IMR-90 (cell line): ENCODE measurements at regions not wholly inside any gene's neighbourhood (a gene's known extent, or its start where the extent isn't known, plus 50 kb on each side); places are given as distances from the start of the nearest gene placed in this dataset.

Experiments
- ATAC-seq: fragments of 200-7000 bp; cut with Tn5 transposase; 2 replicates; pipeline ENCODE4 v1.9.1; 2020; ENCODE audit warnings: low read depth, mild to moderate bottlenecking, moderate library complexity
- BruUV-seq: library from RNA; stranded (reverse); fragments of 400-500 nt; replicated peaks from 2 replicates; lab custom pipeline; 2021; lab: Mats Ljungman, UMichigan
- CTCF ChIA-PET: fragments of 300-600 bp; formaldehyde crosslinking; extraction: SDS; loops from one replicate; lab custom pipeline; 2021; ENCODE audit warnings: antibody characterized with exemption; lab: Yijun Ruan, JAX
- POLR2A ChIA-PET: fragments of 300-600 bp; sonication (Branson Sonifier 250); formaldehyde crosslinking; loops from one replicate; lab custom pipeline; 2022; ENCODE audit warnings: antibody characterized with exemption; ENCODE audit not compliant: unreplicated experiment; lab: Charles Lee
- DNase-seq: peaks from one replicate; pipeline ENCODE4 v3.0.0; 2013
- H2AFZ ChIP-seq: replicated peaks from 2 replicates; pipeline ENCODE3; 2013; ENCODE audit warnings: low read length, mild to moderate bottlenecking; ENCODE audit not compliant: poor library complexity
- H2AK5ac ChIP-seq: 2 replicates; pipeline ENCODE4 v1.6.1; 2013; ENCODE audit warnings: low read depth, low read length, inconsistent platforms
- H2AK9ac ChIP-seq: replicated peaks from 2 replicates; pipeline ENCODE3; 2013; ENCODE audit warnings: mild to moderate bottlenecking, low read depth, low read length, moderate library complexity; ENCODE audit not compliant: poor library complexity
- H2BK120ac ChIP-seq: 2 replicates; pipeline ENCODE4 v1.6.1; 2013; ENCODE audit warnings: low read depth, low read length, inconsistent platforms
- H2BK15ac ChIP-seq: 3 replicates; pipeline ENCODE4 v1.6.1; 2013; ENCODE audit warnings: low read depth, low read length, inconsistent platforms
- H2BK20ac ChIP-seq: 2 replicates; pipeline ENCODE4 v1.6.1; 2013; ENCODE audit warnings: low read depth, mild to moderate bottlenecking, inconsistent platforms, low read length, moderate library complexity
- H2BK5ac ChIP-seq: 2 replicates; pipeline ENCODE4 v1.6.1; 2013; ENCODE audit warnings: mild to moderate bottlenecking, low read depth, low read length, inconsistent platforms; ENCODE audit not compliant: poor library complexity, severe bottlenecking
- H3K14ac ChIP-seq: replicated peaks from 2 replicates; pipeline ENCODE4 v1.6.1; 2013; ENCODE audit warnings: low read depth, low read length, inconsistent platforms
- H3K18ac ChIP-seq: 2 replicates; pipeline ENCODE4 v1.6.1; 2013; ENCODE audit warnings: low read depth, low read length, control low read depth
- H3K23ac ChIP-seq: 2 replicates; pipeline ENCODE4 v1.6.1; 2013; ENCODE audit warnings: low read depth, low read length, inconsistent platforms
- H3K27ac ChIP-seq: 2 replicates; pipeline ENCODE4 v1.5.1; 2013; ENCODE audit warnings: mild to moderate bottlenecking, control low read depth, low read length; ENCODE audit not compliant: insufficient read depth
- H3K27me3 ChIP-seq: 2 replicates; pipeline ENCODE4 v1.6.1; 2013; ENCODE audit warnings: low read length; ENCODE audit not compliant: control insufficient read depth, insufficient read depth
- H3K36me3 ChIP-seq: 2 replicates; pipeline ENCODE4 v1.6.1; 2013; ENCODE audit warnings: low read length, mixed read lengths; ENCODE audit not compliant: control insufficient read depth, insufficient read depth
- H3K4ac ChIP-seq: 2 replicates; pipeline ENCODE4 v1.6.1; 2013; ENCODE audit warnings: low read depth, low read length, inconsistent platforms
- H3K4me1 ChIP-seq: 2 replicates; pipeline ENCODE4 v1.6.1; 2013; ENCODE audit warnings: low read length, mixed read lengths; ENCODE audit not compliant: control insufficient read depth, insufficient read depth
- H3K4me2 ChIP-seq: 2 replicates; pipeline ENCODE4 v1.6.1; 2013; ENCODE audit warnings: low read depth, mild to moderate bottlenecking, control low read depth, low read length, moderate library complexity
- H3K4me3 ChIP-seq: 2 replicates; pipeline ENCODE4 v1.5.1; 2013; ENCODE audit warnings: low read depth, mild to moderate bottlenecking, control low read depth, low read length, moderate library complexity; ENCODE audit not compliant: insufficient read depth
- H3K56ac ChIP-seq: 2 replicates; pipeline ENCODE4 v1.6.1; 2013; ENCODE audit warnings: low read length, inconsistent platforms; ENCODE audit not compliant: insufficient read depth; ENCODE audit errors: extremely low read depth
- H3K79me1 ChIP-seq, 2 experiments: 2 replicates each; pipeline ENCODE4 v1.6.1; 2013; ENCODE audit warnings: low read length in 2 of 2, inconsistent platforms in 1 of 2, low read depth in 1 of 2
- H3K9ac ChIP-seq: 2 replicates; pipeline ENCODE4 v1.6.1; 2013; ENCODE audit warnings: low read depth, low read length, control low read depth
- H3K9me1 ChIP-seq: 2 replicates; pipeline ENCODE4 v1.6.1; 2013; ENCODE audit warnings: low read length, inconsistent platforms; ENCODE audit not compliant: insufficient read depth
- H3K9me3 ChIP-seq: 2 replicates; pipeline ENCODE4 v1.6.1; 2013; ENCODE audit warnings: low read length; ENCODE audit not compliant: control insufficient read depth, insufficient read depth
- H4K20me1 ChIP-seq: 2 replicates; pipeline ENCODE4 v1.6.1; 2013; ENCODE audit warnings: low read length, inconsistent platforms; ENCODE audit not compliant: insufficient read depth
- H4K5ac ChIP-seq: 2 replicates; pipeline ENCODE4 v1.6.1; 2013; ENCODE audit warnings: mild to moderate bottlenecking, low read depth, low read length, control low read depth
- H4K8ac ChIP-seq, 2 experiments: 2 replicates each; pipeline ENCODE4 v1.6.1; 2013; ENCODE audit warnings: low read depth in 2 of 2, low read length in 2 of 2, control low read depth in 1 of 2, inconsistent platforms in 1 of 2
- H4K91ac ChIP-seq: 2 replicates; pipeline ENCODE4 v1.6.1; 2013; ENCODE audit warnings: low read depth, low read length, inconsistent platforms; ENCODE audit not compliant: insufficient read depth
- BHLHE40 ChIP-seq: fragments of 150-350 bp; IDR thresholded peaks from 2 replicates; pipeline ENCODE4 v1.6.1; 2016; ENCODE audit warnings: mild to moderate bottlenecking, low read depth, low read length
- CTCF ChIP-seq: conservative IDR thresholded peaks from 2 replicates; pipeline ENCODE4 v1.5.1; 2012; ENCODE audit warnings: mild to moderate bottlenecking, low read depth, low read length, improper control_type of control experiment
- WGBS, 2 experiments: methylation state at CpG; one replicate each; pipeline versions ENCODE4 v1.1.5 to v1.1.7; 2013; ENCODE audit warnings: missing lambda C conversion rate in 2 of 2; ENCODE audit not compliant: insufficient read length in 1 of 2; ENCODE audit errors: extremely low coverage in 2 of 2; 5-methylcytosine and 5-hydroxymethylcytosine counted together
- dilution Hi-C: fragments of 300-500 bp; cut with HindIII; formaldehyde crosslinking; loops from one replicate; pipeline ENCODE4 v1.14.3; 2018; ENCODE audit warnings: low sequenced_read_pairs; ENCODE audit not compliant: unreplicated experiment
- in situ Hi-C: fragments of 300-500 bp; cut with MboI; formaldehyde crosslinking; loops from 3 replicates; pipeline ENCODE4 v1.14.3; 2019; ENCODE audit warnings: low sequenced_read_pairs, inconsistent platforms, mixed read lengths
- intact Hi-C: fragments of 100-400 bp; cut with micrococcal nuclease; formaldehyde crosslinking; loops from 2 replicates; pipeline ENCODE4 v1.10.0; 2022

GRCh38 chr12:115337693-115338543, 653.9 kb upstream of the TBX3 start (continued):
- TF ChIP-seq CTCF = no peak

GRCh38 chr12:115336506-115336905, 652.5 kb upstream of the TBX3 start:
- no peaks in the 10 kb centered on the region for H3K36me3 ChIP-seq
- no peak for TF ChIP-seq BHLHE40
- peaks cover 10% of the 10 kb centered on the region for H3K4me1 ChIP-seq
- no peak overlapping the region for H3K27ac ChIP-seq
- H3K9me1 ChIP-seq = peaks cover 13% of the 10 kb centered on the region
- no peak for ATAC-seq
- no peak overlapping the region for H2AK9ac ChIP-seq
- no peak overlapping the region for H2AFZ ChIP-seq
- H3K4me3 ChIP-seq = no peak overlapping the region
- CTCF ChIA-PET = no interaction called here
- no peak for DNase-seq
- H2AK5ac ChIP-seq = peak overlapping the region; percentile 11; the same call in 1 of the 2 replicates
- H4K5ac ChIP-seq = no peak overlapping the region
- H3K4ac ChIP-seq = peak overlapping the region; percentile 62; the same call in 1 of the 2 replicates
- no peak overlapping the region for H3K14ac ChIP-seq
- 0 out of 4 replicates have a peak overlapping the region, but pooled peaks of 1 of the 2 experiments have one; percentile 43 for H4K8ac ChIP-seq
- no peak overlapping the region for H3K9ac ChIP-seq
- BruUV-seq = no TSS peak
- H4K20me1 ChIP-seq = no peaks in the 10 kb centered on the region
- H2BK20ac ChIP-seq = no peak overlapping the region
- no peak overlapping the region for H3K23ac ChIP-seq
- dilution Hi-C loops (no loop called here), in situ Hi-C loops (loop anchor here (25.0 kb wide), 1 partner anchor 924 kb away; the partner anchor contains the start of gene TBX5), intact Hi-C loops (no loop called here)
- WGBS, 2 experiments = no CpG with 5 or more reads among the region's 3 CpGs
- H2BK120ac ChIP-seq = peak overlapping the region; percentile 12; the same call in 1 of the 2 replicates
- H4K91ac ChIP-seq = no peak overlapping the region
- H3K9me3 ChIP-seq = no peaks in the 10 kb centered on the region
- H3K4me2 ChIP-seq = no peak overlapping the region
- no peak overlapping the region for H3K56ac ChIP-seq
- H3K27me3 ChIP-seq = no peaks in the 10 kb centered on the region
- peaks cover 0 to 7% of the 10 kb centered on the region in 2 experiments; a peak in 2 of 4 replicates for H3K79me1 ChIP-seq
- no peak overlapping the region for H2BK5ac ChIP-seq
- no peak overlapping the region for H2BK15ac ChIP-seq
- POLR2A ChIA-PET = no interaction called here
- peak overlapping the region; percentile 45; the same call in 1 of the 2 replicates for H3K18ac ChIP-seq
